IMR-90 (cell line): ENCODE measurements at regions not wholly inside any gene's neighbourhood (a gene's known extent, or its start where the extent isn't known, plus 50 kb on each side); places are given as distances from the start of the nearest gene placed in this dataset.
A peak's percentile ranks its signal among the peaks of the same experiment; 100 is the strongest.

ENCODE experiments used
- ATAC-seq: fragments of 200-7000 bp; cut with Tn5 transposase; 2 replicates; pipeline ENCODE4 v1.9.1; 2020; ENCODE audit warnings: low read depth, mild to moderate bottlenecking, moderate library complexity
- BruUV-seq: library from RNA; stranded (reverse); fragments of 400-500 nt; replicated peaks from 2 replicates; lab custom pipeline; 2021; lab: Mats Ljungman, UMichigan
- CTCF ChIA-PET: fragments of 300-600 bp; formaldehyde crosslinking; extraction: SDS; loops from one replicate; lab custom pipeline; 2021; ENCODE audit warnings: antibody characterized with exemption; lab: Yijun Ruan, JAX
- POLR2A ChIA-PET: fragments of 300-600 bp; sonication (Branson Sonifier 250); formaldehyde crosslinking; loops from one replicate; lab custom pipeline; 2022; ENCODE audit warnings: antibody characterized with exemption; ENCODE audit not compliant: unreplicated experiment; lab: Charles Lee
- DNase-seq: peaks from one replicate; pipeline ENCODE4 v3.0.0; 2013
- H2AFZ ChIP-seq: replicated peaks from 2 replicates; pipeline ENCODE3; 2013; ENCODE audit warnings: low read length, mild to moderate bottlenecking; ENCODE audit not compliant: poor library complexity
- H2AK5ac ChIP-seq: 2 replicates; pipeline ENCODE4 v1.6.1; 2013; ENCODE audit warnings: low read depth, low read length, inconsistent platforms
- H2AK9ac ChIP-seq: replicated peaks from 2 replicates; pipeline ENCODE3; 2013; ENCODE audit warnings: mild to moderate bottlenecking, low read depth, low read length, moderate library complexity; ENCODE audit not compliant: poor library complexity
- H2BK120ac ChIP-seq: 2 replicates; pipeline ENCODE4 v1.6.1; 2013; ENCODE audit warnings: low read depth, low read length, inconsistent platforms
- H2BK15ac ChIP-seq: 3 replicates; pipeline ENCODE4 v1.6.1; 2013; ENCODE audit warnings: low read depth, low read length, inconsistent platforms
- H2BK20ac ChIP-seq: 2 replicates; pipeline ENCODE4 v1.6.1; 2013; ENCODE audit warnings: low read depth, mild to moderate bottlenecking, inconsistent platforms, low read length, moderate library complexity
- H2BK5ac ChIP-seq: 2 replicates; pipeline ENCODE4 v1.6.1; 2013; ENCODE audit warnings: mild to moderate bottlenecking, low read depth, low read length, inconsistent platforms; ENCODE audit not compliant: poor library complexity, severe bottlenecking
- H3K14ac ChIP-seq: replicated peaks from 2 replicates; pipeline ENCODE4 v1.6.1; 2013; ENCODE audit warnings: low read depth, low read length, inconsistent platforms
- H3K18ac ChIP-seq: 2 replicates; pipeline ENCODE4 v1.6.1; 2013; ENCODE audit warnings: low read depth, low read length, control low read depth
- H3K23ac ChIP-seq: 2 replicates; pipeline ENCODE4 v1.6.1; 2013; ENCODE audit warnings: low read depth, low read length, inconsistent platforms
- H3K27ac ChIP-seq: 2 replicates; pipeline ENCODE4 v1.5.1; 2013; ENCODE audit warnings: mild to moderate bottlenecking, control low read depth, low read length; ENCODE audit not compliant: insufficient read depth
- H3K27me3 ChIP-seq: 2 replicates; pipeline ENCODE4 v1.6.1; 2013; ENCODE audit warnings: low read length; ENCODE audit not compliant: control insufficient read depth, insufficient read depth
- H3K36me3 ChIP-seq: 2 replicates; pipeline ENCODE4 v1.6.1; 2013; ENCODE audit warnings: low read length, mixed read lengths; ENCODE audit not compliant: control insufficient read depth, insufficient read depth
- H3K4ac ChIP-seq: 2 replicates; pipeline ENCODE4 v1.6.1; 2013; ENCODE audit warnings: low read depth, low read length, inconsistent platforms
- H3K4me1 ChIP-seq: 2 replicates; pipeline ENCODE4 v1.6.1; 2013; ENCODE audit warnings: low read length, mixed read lengths; ENCODE audit not compliant: control insufficient read depth, insufficient read depth
- H3K4me2 ChIP-seq: 2 replicates; pipeline ENCODE4 v1.6.1; 2013; ENCODE audit warnings: low read depth, mild to moderate bottlenecking, control low read depth, low read length, moderate library complexity
- H3K4me3 ChIP-seq: 2 replicates; pipeline ENCODE4 v1.5.1; 2013; ENCODE audit warnings: low read depth, mild to moderate bottlenecking, control low read depth, low read length, moderate library complexity; ENCODE audit not compliant: insufficient read depth
- H3K56ac ChIP-seq: 2 replicates; pipeline ENCODE4 v1.6.1; 2013; ENCODE audit warnings: low read length, inconsistent platforms; ENCODE audit not compliant: insufficient read depth; ENCODE audit errors: extremely low read depth
- H3K79me1 ChIP-seq, 2 experiments: 2 replicates each; pipeline ENCODE4 v1.6.1; 2013; ENCODE audit warnings: low read length in 2 of 2, inconsistent platforms in 1 of 2, low read depth in 1 of 2
- H3K9ac ChIP-seq: 2 replicates; pipeline ENCODE4 v1.6.1; 2013; ENCODE audit warnings: low read depth, low read length, control low read depth
- H3K9me1 ChIP-seq: 2 replicates; pipeline ENCODE4 v1.6.1; 2013; ENCODE audit warnings: low read length, inconsistent platforms; ENCODE audit not compliant: insufficient read depth
- H3K9me3 ChIP-seq: 2 replicates; pipeline ENCODE4 v1.6.1; 2013; ENCODE audit warnings: low read length; ENCODE audit not compliant: control insufficient read depth, insufficient read depth
- H4K20me1 ChIP-seq: 2 replicates; pipeline ENCODE4 v1.6.1; 2013; ENCODE audit warnings: low read length, inconsistent platforms; ENCODE audit not compliant: insufficient read depth
- H4K5ac ChIP-seq: 2 replicates; pipeline ENCODE4 v1.6.1; 2013; ENCODE audit warnings: mild to moderate bottlenecking, low read depth, low read length, control low read depth
- H4K8ac ChIP-seq, 2 experiments: 2 replicates each; pipeline ENCODE4 v1.6.1; 2013; ENCODE audit warnings: low read depth in 2 of 2, low read length in 2 of 2, control low read depth in 1 of 2, inconsistent platforms in 1 of 2
- H4K91ac ChIP-seq: 2 replicates; pipeline ENCODE4 v1.6.1; 2013; ENCODE audit warnings: low read depth, low read length, inconsistent platforms; ENCODE audit not compliant: insufficient read depth
- BHLHE40 ChIP-seq: fragments of 150-350 bp; IDR thresholded peaks from 2 replicates; pipeline ENCODE4 v1.6.1; 2016; ENCODE audit warnings: mild to moderate bottlenecking, low read depth, low read length
- MAZ ChIP-seq: IDR thresholded peaks from 2 replicates; pipeline ENCODE4 v1.6.1; 2012; ENCODE audit warnings: low read depth, mild to moderate bottlenecking, low read length, improper control_type of control experiment, moderate library complexity, borderline replicate concordance
- NFE2L2 ChIP-seq: fragments of 150-350 bp; IDR thresholded peaks from 2 replicates; pipeline ENCODE4 v1.6.1; 2016; ENCODE audit warnings: low read depth, mild to moderate bottlenecking, low read length
- POLR2A ChIP-seq: IDR thresholded peaks from 2 replicates; pipeline ENCODE4 v1.6.1; 2012; ENCODE audit warnings: mild to moderate bottlenecking, low read depth, low read length
- RFX5 ChIP-seq: IDR thresholded peaks from 2 replicates; pipeline ENCODE4 v1.8.0; 2012; ENCODE audit warnings: low read depth, mild to moderate bottlenecking, low read length, moderate library complexity
- SMC3 ChIP-seq: fragments of 150-350 bp; IDR thresholded peaks from 2 replicates; pipeline ENCODE4 v1.6.1; 2016; ENCODE audit warnings: low read depth, mild to moderate bottlenecking, antibody characterized with exemption, low read length, moderate library complexity
- USF2 ChIP-seq: fragments of 150-350 bp; IDR thresholded peaks from 2 replicates; pipeline ENCODE4 v1.6.1; 2017; ENCODE audit warnings: mild to moderate bottlenecking, antibody characterized with exemption, low read length, low read depth
- WGBS, 2 experiments: methylation state at CpG; one replicate each; pipeline versions ENCODE4 v1.1.5 to v1.1.7; 2013; ENCODE audit warnings: missing lambda C conversion rate in 2 of 2; ENCODE audit not compliant: insufficient read length in 1 of 2; ENCODE audit errors: extremely low coverage in 2 of 2; 5-methylcytosine and 5-hydroxymethylcytosine counted together
- dilution Hi-C: fragments of 300-500 bp; cut with HindIII; formaldehyde crosslinking; loops from one replicate; pipeline ENCODE4 v1.14.3; 2018; ENCODE audit warnings: low sequenced_read_pairs; ENCODE audit not compliant: unreplicated experiment
- in situ Hi-C: fragments of 300-500 bp; cut with MboI; formaldehyde crosslinking; loops from 3 replicates; pipeline ENCODE4 v1.14.3; 2019; ENCODE audit warnings: low sequenced_read_pairs, inconsistent platforms, mixed read lengths
- intact Hi-C: fragments of 100-400 bp; cut with micrococcal nuclease; formaldehyde crosslinking; loops from 2 replicates; pipeline ENCODE4 v1.10.0; 2022
- TF ChIP-seq, protein P1 (sequence below): fragments of 150-350 bp; IDR thresholded peaks from 2 replicates; pipeline ENCODE4 v1.6.1; 2016; ENCODE audit warnings: low read depth, mild to moderate bottlenecking, low read length, moderate library complexity, borderline replicate concordance

- H4K91ac ChIP-seq, result no peak overlapping the region
- WGBS, 2 experiments, result 20% methylated on average over 1 of the region's 5 CpGs; no CpG with 5 or more reads in 1 of the 2 experiments
- H3K9ac ChIP-seq, result no peak overlapping the region
- no peak overlapping the region for H2BK5ac ChIP-seq
- no TSS peak for BruUV-seq
- intact Hi-C loops (no loop called here), dilution Hi-C loops (no loop called here), in situ Hi-C loops (no loop called here)
- H4K20me1 ChIP-seq, result no peaks in the 10 kb centered on the region
- no peak for TF ChIP-seq BHLHE40
- TF ChIP-seq POLR2A, result no peak
- TF ChIP-seq SMC3, result no peak
- TF ChIP-seq MAZ, result no peak
- TF ChIP-seq NFE2L2, result no peak
- TF ChIP-seq, protein P1, sequence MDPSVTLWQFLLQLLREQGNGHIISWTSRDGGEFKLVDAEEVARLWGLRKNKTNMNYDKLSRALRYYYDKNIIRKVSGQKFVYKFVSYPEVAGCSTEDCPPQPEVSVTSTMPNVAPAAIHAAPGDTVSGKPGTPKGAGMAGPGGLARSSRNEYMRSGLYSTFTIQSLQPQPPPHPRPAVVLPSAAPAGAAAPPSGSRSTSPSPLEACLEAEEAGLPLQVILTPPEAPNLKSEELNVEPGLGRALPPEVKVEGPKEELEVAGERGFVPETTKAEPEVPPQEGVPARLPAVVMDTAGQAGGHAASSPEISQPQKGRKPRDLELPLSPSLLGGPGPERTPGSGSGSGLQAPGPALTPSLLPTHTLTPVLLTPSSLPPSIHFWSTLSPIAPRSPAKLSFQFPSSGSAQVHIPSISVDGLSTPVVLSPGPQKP, result no peak
- no peak for TF ChIP-seq USF2
- no peak for TF ChIP-seq RFX5
- H3K79me1 ChIP-seq, result no peaks in the 10 kb centered on the region
- H3K4me3 ChIP-seq, result no peak overlapping the region
- ChIA-PET CTCF (no interaction called here), POLR2A (no interaction called here)
- DNase-seq (peak; percentile 70), ATAC-seq (peak; percentile 29; the same call in 1 of the 2 replicates)
- H3K23ac ChIP-seq, result no peak overlapping the region
- no peak overlapping the region for H3K18ac ChIP-seq
- no peak overlapping the region for H3K56ac ChIP-seq
- H2AK9ac ChIP-seq, result no peak overlapping the region
- no peaks in the 10 kb centered on the region for H3K9me3 ChIP-seq
- H3K9me1 ChIP-seq, result no peaks in the 10 kb centered on the region
- no peak overlapping the region for H3K4me2 ChIP-seq
- 0 out of 2 replicates have a peak overlapping the region, but pooled peaks have one; percentile 9 for H3K14ac ChIP-seq
- no peak overlapping the region for H3K4ac ChIP-seq
- no peak overlapping the region for H2BK20ac ChIP-seq
- no peak overlapping the region for H2AK5ac ChIP-seq
- no peak overlapping the region for H4K5ac ChIP-seq
- no peaks in the 10 kb centered on the region for H3K4me1 ChIP-seq
- no peaks in the 10 kb centered on the region for H3K27me3 ChIP-seq
- no peak overlapping the region for H2BK15ac ChIP-seq
- no peak overlapping the region for H4K8ac ChIP-seq
- no peak overlapping the region for H3K27ac ChIP-seq
- no peak overlapping the region for H2AFZ ChIP-seq
- no peak overlapping the region for H2BK120ac ChIP-seq
- no peaks in the 10 kb centered on the region for H3K36me3 ChIP-seq
These were observed 366.5 kb upstream of the AKR1E2 start for GRCh38 chr10:4459531-4459930.
